ENCODE measurements at regions not wholly inside any gene's neighbourhood (a gene's known extent, or its start where the extent isn't known, plus 50 kb on each side); places are given as distances from the start of the nearest gene placed in this dataset.
"Not testable (repeated sequence)": the region's sequence is repeated elsewhere in the genome, so short reads cannot be mapped to it uniquely, and the experiment has no call there.

DNA sequence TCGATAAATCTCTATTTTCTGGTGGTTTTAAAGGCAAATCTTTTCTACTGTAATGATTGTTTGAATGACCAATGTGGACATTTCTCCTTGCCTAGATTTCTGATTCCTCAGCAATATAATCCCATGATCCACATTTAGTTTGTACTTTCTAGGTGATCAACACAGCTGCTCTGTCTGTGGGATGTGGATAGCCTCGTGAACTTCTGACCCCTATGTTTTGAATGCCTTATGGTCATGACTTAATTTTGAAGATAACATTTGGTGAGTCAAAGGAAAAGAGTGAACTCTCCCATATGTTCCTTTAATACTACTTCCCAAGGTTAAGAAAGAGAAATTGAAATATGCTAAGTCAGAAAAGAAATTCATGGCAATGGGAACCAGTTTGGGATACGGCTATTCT is 147.5 kb downstream of the CAVIN4 start:
- Histone ChIP-seq H3K27me3 (ENCODE audit: insufficient read depth, insufficient read length) (no peaks in the 10 kb centered on the region), H3K4me1 (ENCODE audit: insufficient read depth, insufficient read length) (no peaks in the 10 kb centered on the region), H3K4me3 (ENCODE audit: insufficient read length, low read depth) (no peak overlapping the region), H3K36me3 (ENCODE audit: insufficient read depth, insufficient read length, low read length) (no peaks in the 10 kb centered on the region), H3K9me3 (ENCODE audit: insufficient read depth, low read length) (no peaks in the 10 kb centered on the region), H3K9ac (ENCODE audit: insufficient read length, low read depth) (no peak overlapping the region)
- DNase-seq (ENCODE audit: low read depth, low spot score) = no peak
- TF ChIP-seq YY1 (IDR thresholded peaks at IDR 0.05; ENCODE audit: insufficient read depth, insufficient read length) (no peak), SUZ12 (IDR thresholded peaks at IDR 0.05; ENCODE audit: extremely low read depth, insufficient read depth, insufficient read length) (no peak), ZNF274 (IDR thresholded peaks at IDR 0.05; ENCODE audit: low read depth, low read length) (no peak)

DNA sequence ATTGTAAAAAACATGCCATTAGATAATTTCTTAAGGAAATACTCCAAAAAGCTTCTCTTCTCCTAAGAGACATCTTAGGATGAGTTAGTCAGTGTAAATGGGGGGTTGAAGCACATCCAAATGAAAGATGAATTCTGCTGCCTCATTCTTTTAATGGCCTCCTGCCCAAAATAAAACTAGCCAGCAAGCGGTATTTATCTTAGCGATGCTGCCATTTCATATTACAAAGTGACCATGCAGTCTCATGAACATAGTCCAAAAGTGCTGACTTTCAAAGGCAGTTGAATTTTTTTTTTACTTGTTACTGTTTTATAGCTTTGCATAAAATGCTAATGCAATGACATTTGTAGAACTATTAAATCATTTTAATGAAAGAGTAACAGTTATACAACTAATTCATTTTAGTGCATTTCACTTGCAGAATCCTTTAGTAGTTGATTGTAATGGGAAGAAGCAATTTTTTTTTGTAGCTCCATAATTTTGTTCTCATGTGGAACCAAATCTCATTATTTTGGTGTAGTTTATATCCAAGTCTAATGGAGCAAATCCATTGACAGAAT is 151.5 kb downstream of the CAVIN4 start:
- TF ChIP-seq YY1 (IDR thresholded peaks at IDR 0.05; ENCODE audit: insufficient read depth, insufficient read length) (no peak), SUZ12 (IDR thresholded peaks at IDR 0.05; ENCODE audit: extremely low read depth, insufficient read depth, insufficient read length) (no peak), ZNF274 (IDR thresholded peaks at IDR 0.05; ENCODE audit: low read depth, low read length) (no peak)
- Histone ChIP-seq H3K36me3 (ENCODE audit: insufficient read depth, insufficient read length, low read length) (no peaks in the 10 kb centered on the region), H3K4me1 (ENCODE audit: insufficient read depth, insufficient read length) (no peaks in the 10 kb centered on the region), H3K9ac (ENCODE audit: insufficient read length, low read depth) (no peak overlapping the region), H3K4me3 (ENCODE audit: insufficient read length, low read depth) (no peak overlapping the region), H3K9me3 (ENCODE audit: insufficient read depth, low read length) (no peaks in the 10 kb centered on the region), H3K27me3 (ENCODE audit: insufficient read depth, insufficient read length) (no peaks in the 10 kb centered on the region)
- no peak for DNase-seq (ENCODE audit: low read depth, low spot score)

DNA sequence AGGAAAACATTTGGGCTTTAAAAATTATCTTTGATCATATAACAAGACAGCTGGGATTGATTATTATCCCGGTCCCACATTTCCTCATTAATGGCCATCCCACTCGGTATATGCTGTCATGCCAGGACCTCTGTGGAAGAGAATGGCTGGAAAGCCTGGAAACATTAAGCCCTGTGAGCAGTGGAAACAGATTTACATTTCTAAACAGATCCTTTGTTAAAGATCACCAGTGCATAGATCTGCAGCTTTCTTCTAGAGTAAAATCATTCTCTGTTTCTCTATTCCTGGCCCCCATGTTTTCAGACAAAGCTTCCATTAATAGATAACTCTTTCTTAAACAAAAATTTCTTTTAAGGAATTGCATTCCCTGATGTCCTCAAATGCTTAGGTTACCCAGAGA is 152.2 kb downstream of the CAVIN4 start:
- TF ChIP-seq YY1 (IDR thresholded peaks at IDR 0.05; ENCODE audit: insufficient read depth, insufficient read length) (no peak), SUZ12 (IDR thresholded peaks at IDR 0.05; ENCODE audit: extremely low read depth, insufficient read depth, insufficient read length) (no peak), ZNF274 (IDR thresholded peaks at IDR 0.05; ENCODE audit: low read depth, low read length) (no peak)
- H3K36me3 ChIP-seq (ENCODE audit: insufficient read depth, insufficient read length, low read length) = no peaks in the 10 kb centered on the region

DNA sequence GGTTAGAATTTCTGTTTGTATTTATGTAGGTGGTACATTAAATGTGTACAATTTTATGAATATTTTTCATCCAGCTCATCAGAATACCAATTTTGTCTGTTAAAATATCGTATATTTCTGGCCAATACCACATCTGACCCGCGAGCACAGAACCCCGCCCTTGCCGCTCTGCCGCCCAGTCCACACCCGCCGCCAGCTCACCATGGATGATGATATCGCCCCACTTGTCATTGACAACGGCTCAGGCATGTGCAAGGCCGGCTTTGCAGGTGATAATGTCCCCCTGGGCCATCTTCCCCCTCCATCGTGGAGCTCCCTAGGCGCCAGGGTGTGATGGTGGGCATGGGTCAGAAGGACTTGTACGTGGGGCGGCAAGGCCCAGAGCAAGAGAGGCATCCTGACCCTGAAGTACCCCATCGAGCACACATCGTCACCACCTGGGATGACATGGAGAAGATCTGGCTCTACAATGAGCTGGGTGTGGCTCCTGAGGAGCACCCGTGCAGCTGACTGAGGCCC is 153.2 kb downstream of the CAVIN4 start:
- TF ChIP-seq YY1 (IDR thresholded peaks at IDR 0.05; ENCODE audit: insufficient read depth, insufficient read length) = no peak
- no peak for TF ChIP-seq SUZ12 (IDR thresholded peaks at IDR 0.05; ENCODE audit: extremely low read depth, insufficient read depth, insufficient read length)
- no peak for TF ChIP-seq ZNF274 (IDR thresholded peaks at IDR 0.05; ENCODE audit: low read depth, low read length)
- no peak overlapping the region for H3K9ac ChIP-seq (ENCODE audit: insufficient read length, low read depth)

More for the DNA sequence above, 152.2 kb downstream of the CAVIN4 start:
- Histone ChIP-seq H3K9me3 (ENCODE audit: insufficient read depth, low read length) (no peaks in the 10 kb centered on the region), H3K27me3 (ENCODE audit: insufficient read depth, insufficient read length) (no peaks in the 10 kb centered on the region), H3K9ac (ENCODE audit: insufficient read length, low read depth) (no peak overlapping the region), H3K4me1 (ENCODE audit: insufficient read depth, insufficient read length) (no peaks in the 10 kb centered on the region), H3K4me3 (ENCODE audit: insufficient read length, low read depth) (no peak overlapping the region)
- no peak for DNase-seq (ENCODE audit: low read depth, low spot score)

DNA sequence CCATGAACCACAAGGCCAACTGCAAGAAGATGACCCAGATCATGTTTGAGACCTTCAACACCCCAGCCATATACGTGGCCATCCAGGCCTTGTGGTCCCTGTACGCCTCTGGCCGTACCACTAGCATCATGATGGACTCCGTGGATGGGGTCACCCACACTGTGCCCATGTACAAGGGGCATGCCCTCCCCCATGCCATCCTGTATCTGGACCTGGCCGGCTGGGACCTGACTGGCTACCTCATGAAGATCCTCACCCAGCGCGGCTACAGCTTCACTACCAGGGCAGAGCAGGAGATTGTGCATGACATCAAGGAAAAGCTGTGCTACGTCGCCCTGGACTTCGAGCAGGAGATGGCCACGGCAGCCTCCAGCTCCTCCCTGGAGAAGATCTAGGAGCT is 153.7 kb downstream of the CAVIN4 start:
- no peaks in the 10 kb centered on the region for H3K36me3 ChIP-seq (ENCODE audit: insufficient read depth, insufficient read length, low read length)
- H3K27me3 ChIP-seq (ENCODE audit: insufficient read depth, insufficient read length) = no peaks in the 10 kb centered on the region
- H3K4me3 ChIP-seq (ENCODE audit: insufficient read length, low read depth) = no peak overlapping the region
- TF ChIP-seq SUZ12 (IDR thresholded peaks at IDR 0.05; ENCODE audit: extremely low read depth, insufficient read depth, insufficient read length) = no peak
- TF ChIP-seq YY1 (IDR thresholded peaks at IDR 0.05; ENCODE audit: insufficient read depth, insufficient read length) = no peak
- no peak for TF ChIP-seq ZNF274 (IDR thresholded peaks at IDR 0.05; ENCODE audit: low read depth, low read length)
- no peaks in the 10 kb centered on the region for H3K9me3 ChIP-seq (ENCODE audit: insufficient read depth, low read length)
- no peaks in the 10 kb centered on the region for H3K4me1 ChIP-seq (ENCODE audit: insufficient read depth, insufficient read length)
- no peak overlapping the region for H3K9ac ChIP-seq (ENCODE audit: insufficient read length, low read depth)
- no peak for DNase-seq (ENCODE audit: low read depth, low spot score)

More for the DNA sequence above, 153.2 kb downstream of the CAVIN4 start:
- H3K27me3 ChIP-seq (ENCODE audit: insufficient read depth, insufficient read length) = no peaks in the 10 kb centered on the region
- no peak for DNase-seq (ENCODE audit: low read depth, low spot score)
- H3K4me3 ChIP-seq (ENCODE audit: insufficient read length, low read depth) = no peak overlapping the region
- no peaks in the 10 kb centered on the region for H3K36me3 ChIP-seq (ENCODE audit: insufficient read depth, insufficient read length, low read length)
- no peaks in the 10 kb centered on the region for H3K9me3 ChIP-seq (ENCODE audit: insufficient read depth, low read length)
- H3K4me1 ChIP-seq (ENCODE audit: insufficient read depth, insufficient read length) = no peaks in the 10 kb centered on the region

DNA sequence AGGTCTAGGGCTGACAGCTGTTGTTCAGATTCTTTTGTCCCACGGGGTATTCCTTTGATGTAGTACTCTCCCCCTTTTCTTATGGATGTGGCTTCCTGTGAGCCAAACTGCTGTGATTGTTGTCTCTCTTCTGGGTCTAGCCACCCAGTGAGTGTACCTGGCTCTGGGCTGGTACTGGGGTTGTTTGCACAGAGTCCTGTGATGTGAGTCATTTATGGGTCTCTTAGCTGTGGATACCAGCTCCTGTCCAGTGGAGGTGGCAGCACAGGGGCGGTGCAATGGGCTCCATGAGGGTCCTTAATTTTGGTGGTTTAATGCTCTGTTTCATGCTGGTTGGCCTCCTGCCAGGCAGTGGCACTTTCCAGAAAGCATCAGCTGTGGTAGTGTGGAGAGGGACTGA is 161.3 kb downstream of the CAVIN4 start:
- Histone ChIP-seq H3K4me1 (ENCODE audit: insufficient read depth, insufficient read length) (no peaks in the 10 kb centered on the region), H3K36me3 (ENCODE audit: insufficient read depth, insufficient read length, low read length) (no peaks in the 10 kb centered on the region), H3K27me3 (ENCODE audit: insufficient read depth, insufficient read length) (no peaks in the 10 kb centered on the region), H3K9ac (ENCODE audit: insufficient read length, low read depth) (no peak overlapping the region), H3K9me3 (ENCODE audit: insufficient read depth, low read length) (no peaks in the 10 kb centered on the region), H3K4me3 (ENCODE audit: insufficient read length, low read depth) (no peak overlapping the region)
- no peak for DNase-seq (ENCODE audit: low read depth, low spot score)
- no peak for TF ChIP-seq ZNF274 (IDR thresholded peaks at IDR 0.05; ENCODE audit: low read depth, low read length)
- TF ChIP-seq SUZ12 (IDR thresholded peaks at IDR 0.05; ENCODE audit: extremely low read depth, insufficient read depth, insufficient read length) = no peak
- no peak for TF ChIP-seq YY1 (IDR thresholded peaks at IDR 0.05; ENCODE audit: insufficient read depth, insufficient read length)

DNA sequence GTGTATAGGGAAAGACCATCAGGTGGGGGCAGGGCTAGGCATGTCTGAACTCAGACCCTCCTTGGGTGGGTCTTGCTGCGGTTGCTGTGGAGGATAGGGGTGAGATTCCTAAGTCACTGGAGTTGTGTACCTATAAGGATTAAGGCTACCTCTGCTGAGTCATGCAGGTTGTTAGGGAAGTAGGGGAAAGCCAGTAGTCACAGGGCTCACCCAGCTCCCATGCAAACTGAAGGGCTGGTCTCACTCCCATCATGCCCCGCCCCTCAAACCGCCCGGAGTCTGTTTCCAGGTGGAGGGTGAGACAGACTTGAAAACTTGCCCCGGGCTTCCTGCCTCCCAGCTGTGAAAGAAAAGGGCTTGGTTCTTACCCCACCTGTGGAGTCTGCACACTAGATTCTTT is 161.8 kb downstream of the CAVIN4 start:
- TF ChIP-seq SUZ12 (IDR thresholded peaks at IDR 0.05; ENCODE audit: extremely low read depth, insufficient read depth, insufficient read length) = no peak
- H3K9ac ChIP-seq (ENCODE audit: insufficient read length, low read depth) = no peak overlapping the region
- no peaks in the 10 kb centered on the region for H3K27me3 ChIP-seq (ENCODE audit: insufficient read depth, insufficient read length)
- H3K9me3 ChIP-seq (ENCODE audit: insufficient read depth, low read length) = no peaks in the 10 kb centered on the region
- H3K4me1 ChIP-seq (ENCODE audit: insufficient read depth, insufficient read length) = no peaks in the 10 kb centered on the region
- H3K4me3 ChIP-seq (ENCODE audit: insufficient read length, low read depth) = no peak overlapping the region
- no peaks in the 10 kb centered on the region for H3K36me3 ChIP-seq (ENCODE audit: insufficient read depth, insufficient read length, low read length)
- no peak for DNase-seq (ENCODE audit: low read depth, low spot score)

DNA sequence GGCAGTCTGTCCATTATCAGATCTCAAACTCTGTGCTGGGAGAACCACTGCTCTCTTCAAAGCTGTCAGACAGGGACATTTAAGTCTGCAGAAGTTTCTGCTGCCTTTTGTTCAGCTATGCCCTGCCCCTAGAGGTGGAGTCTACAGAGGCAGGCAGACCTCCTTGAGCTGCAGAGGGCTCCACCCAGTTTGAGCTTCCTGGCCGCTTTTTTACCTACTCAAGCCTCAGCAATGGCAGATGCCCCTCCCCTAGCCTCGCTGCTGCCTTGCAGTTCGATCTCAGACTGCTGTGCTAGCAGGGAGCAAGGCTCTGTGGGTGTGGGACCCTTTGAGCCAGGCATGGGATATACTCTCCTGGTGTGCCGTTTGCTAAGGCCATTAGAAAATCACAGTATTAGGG is 171.1 kb downstream of the CAVIN4 start:
- H3K4me3 ChIP-seq (ENCODE audit: insufficient read length, low read depth); H3K9ac ChIP-seq (ENCODE audit: insufficient read length, low read depth); H3K4me1 ChIP-seq (ENCODE audit: insufficient read depth, insufficient read length); DNase-seq (ENCODE audit: low read depth, low spot score); H3K27me3 ChIP-seq (ENCODE audit: insufficient read depth, insufficient read length); H3K36me3 ChIP-seq (ENCODE audit: insufficient read depth, insufficient read length, low read length): not testable (repeated sequence)
- H3K9me3 ChIP-seq (ENCODE audit: insufficient read depth, low read length) = peaks cover 13% of the 10 kb centered on the region; the same call in 1 of the 2 replicates
